ENCODE measurements at regions not wholly inside any gene's neighbourhood (a gene's known extent, or its start where the extent isn't known, plus 50 kb on each side); places are given as distances from the start of the nearest gene placed in this dataset.

DNA sequence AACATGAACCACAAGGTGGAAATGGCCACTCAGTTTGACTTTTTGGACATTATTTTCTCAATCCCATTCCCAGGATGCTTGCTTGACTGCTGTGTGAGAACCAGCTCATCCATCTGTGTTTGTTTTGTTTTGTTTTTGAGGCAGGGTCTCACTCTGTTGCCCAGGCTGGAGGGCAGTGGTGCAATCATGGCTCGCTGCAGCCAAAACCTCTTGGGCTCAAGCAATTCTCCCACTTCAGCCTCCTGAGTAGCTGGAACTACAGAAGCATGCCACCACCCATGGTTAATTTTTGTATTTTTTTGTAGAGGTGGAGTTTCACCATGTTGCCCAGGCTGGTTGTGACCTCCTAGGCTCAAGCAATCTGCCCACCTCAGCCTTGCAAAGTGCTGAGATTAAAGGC is 166.0 kb upstream of the CDH4 start:
- Histone ChIP-seq H3K27ac (no peak overlapping the region), H3K9me3 (no peaks in the 10 kb centered on the region), H3K27me3 (no peaks in the 10 kb centered on the region), H3K4me3 (no peak overlapping the region), H3K4me1 (no peaks in the 10 kb centered on the region), H3K36me3 (no peaks in the 10 kb centered on the region)
- DNase-seq (ENCODE audit: low spot score in 2 of 2), result no peak
- intact Hi-C loops (cut with DNase I), result no loop called here
- TF ChIP-seq, protein P1, sequence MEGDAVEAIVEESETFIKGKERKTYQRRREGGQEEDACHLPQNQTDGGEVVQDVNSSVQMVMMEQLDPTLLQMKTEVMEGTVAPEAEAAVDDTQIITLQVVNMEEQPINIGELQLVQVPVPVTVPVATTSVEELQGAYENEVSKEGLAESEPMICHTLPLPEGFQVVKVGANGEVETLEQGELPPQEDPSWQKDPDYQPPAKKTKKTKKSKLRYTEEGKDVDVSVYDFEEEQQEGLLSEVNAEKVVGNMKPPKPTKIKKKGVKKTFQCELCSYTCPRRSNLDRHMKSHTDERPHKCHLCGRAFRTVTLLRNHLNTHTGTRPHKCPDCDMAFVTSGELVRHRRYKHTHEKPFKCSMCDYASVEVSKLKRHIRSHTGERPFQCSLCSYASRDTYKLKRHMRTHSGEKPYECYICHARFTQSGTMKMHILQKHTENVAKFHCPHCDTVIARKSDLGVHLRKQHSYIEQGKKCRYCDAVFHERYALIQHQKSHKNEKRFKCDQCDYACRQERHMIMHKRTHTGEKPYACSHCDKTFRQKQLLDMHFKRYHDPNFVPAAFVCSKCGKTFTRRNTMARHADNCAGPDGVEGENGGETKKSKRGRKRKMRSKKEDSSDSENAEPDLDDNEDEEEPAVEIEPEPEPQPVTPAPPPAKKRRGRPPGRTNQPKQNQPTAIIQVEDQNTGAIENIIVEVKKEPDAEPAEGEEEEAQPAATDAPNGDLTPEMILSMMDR (IDR thresholded peaks at IDR 0.05), result no peak

DNA sequence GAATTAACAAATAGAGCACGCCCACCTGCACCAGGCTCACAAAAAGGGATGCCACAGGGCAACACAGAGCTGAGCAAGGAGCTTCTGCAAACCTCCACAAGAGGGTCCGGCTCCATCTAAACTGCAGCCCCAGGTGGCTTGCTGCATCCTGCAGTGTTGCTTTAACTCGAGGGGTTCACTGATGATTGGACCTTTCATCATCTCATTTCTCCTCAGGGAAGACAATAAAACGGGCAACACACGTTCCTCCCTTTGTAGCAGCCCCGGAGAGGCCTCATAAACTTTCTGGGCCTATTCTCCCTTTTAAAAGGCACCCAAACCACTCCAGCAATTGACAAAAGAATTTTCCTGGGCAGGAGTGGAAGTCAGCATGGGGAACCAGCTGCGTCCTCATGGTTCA is 161.5 kb upstream of the CDH4 start:
- TF ChIP-seq, protein P1 (IDR thresholded peaks at IDR 0.05), result no peak
- DNase-seq (ENCODE audit: low spot score in 2 of 2), result no peak
- no peaks in the 10 kb centered on the region for H3K4me1 ChIP-seq
- no peak overlapping the region for H3K4me3 ChIP-seq
- H3K27me3 ChIP-seq, result no peaks in the 10 kb centered on the region
- intact Hi-C loops (cut with DNase I), result no loop called here
- H3K27ac ChIP-seq, result no peak overlapping the region
- H3K36me3 ChIP-seq, result no peaks in the 10 kb centered on the region
- H3K9me3 ChIP-seq, result no peaks in the 10 kb centered on the region

DNA sequence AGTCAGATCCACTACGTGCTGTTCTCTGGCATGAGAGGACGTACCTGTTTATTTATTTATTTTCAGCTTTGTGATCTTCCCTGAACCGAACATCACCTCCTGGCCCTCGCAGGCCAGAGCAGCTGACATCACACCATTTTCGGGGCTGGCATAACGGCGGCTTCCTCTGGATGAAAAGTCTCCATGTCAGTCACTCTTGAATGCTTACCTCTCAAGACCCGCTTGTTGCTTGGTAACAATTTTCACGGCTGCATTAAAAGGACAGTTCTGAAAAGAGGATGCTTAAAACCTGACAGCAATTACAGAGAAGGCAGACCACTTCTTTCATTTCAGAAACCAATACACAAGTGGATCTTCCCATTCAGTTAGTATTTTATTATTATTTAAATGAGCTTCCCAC is 159.8 kb upstream of the CDH4 start:
- intact Hi-C loops (cut with DNase I), result no loop called here
- Histone ChIP-seq H3K9me3 (no peaks in the 10 kb centered on the region), H3K27me3 (no peaks in the 10 kb centered on the region), H3K36me3 (no peaks in the 10 kb centered on the region), H3K4me3 (no peak overlapping the region), H3K27ac (no peak overlapping the region), H3K4me1 (no peaks in the 10 kb centered on the region)
- no peak for DNase-seq (ENCODE audit: low spot score in 2 of 2)
- TF ChIP-seq, protein P1 (IDR thresholded peaks at IDR 0.05), result no peak

DNA sequence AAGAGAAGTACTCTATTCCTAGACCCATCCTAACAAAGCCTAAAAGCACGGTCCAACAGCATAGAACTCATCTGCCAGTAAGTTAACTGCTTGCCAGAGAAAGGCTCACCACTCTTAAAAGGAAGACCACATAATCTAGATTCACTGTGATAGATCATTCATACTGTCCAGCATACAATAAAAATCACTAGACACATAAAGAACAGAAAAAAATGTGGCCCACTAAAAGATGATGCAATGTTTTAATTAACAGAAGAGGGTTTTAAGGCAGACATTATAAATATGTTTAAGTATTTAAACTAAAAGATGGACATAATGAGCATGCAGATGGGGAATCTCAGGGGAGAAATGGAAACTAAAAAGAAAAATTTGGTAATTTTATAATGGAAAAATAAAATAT is 157.5 kb upstream of the CDH4 start:
- H3K27me3 ChIP-seq, result no peaks in the 10 kb centered on the region
- TF ChIP-seq, protein P1 (IDR thresholded peaks at IDR 0.05), result no peak
- no peak overlapping the region for H3K27ac ChIP-seq
- H3K36me3 ChIP-seq, result no peaks in the 10 kb centered on the region
- no peak overlapping the region for H3K4me3 ChIP-seq
- H3K9me3 ChIP-seq, result no peaks in the 10 kb centered on the region
- intact Hi-C loops (cut with DNase I), result no loop called here
- H3K4me1 ChIP-seq, result no peaks in the 10 kb centered on the region
- DNase-seq (ENCODE audit: low spot score in 2 of 2), result no peak

DNA sequence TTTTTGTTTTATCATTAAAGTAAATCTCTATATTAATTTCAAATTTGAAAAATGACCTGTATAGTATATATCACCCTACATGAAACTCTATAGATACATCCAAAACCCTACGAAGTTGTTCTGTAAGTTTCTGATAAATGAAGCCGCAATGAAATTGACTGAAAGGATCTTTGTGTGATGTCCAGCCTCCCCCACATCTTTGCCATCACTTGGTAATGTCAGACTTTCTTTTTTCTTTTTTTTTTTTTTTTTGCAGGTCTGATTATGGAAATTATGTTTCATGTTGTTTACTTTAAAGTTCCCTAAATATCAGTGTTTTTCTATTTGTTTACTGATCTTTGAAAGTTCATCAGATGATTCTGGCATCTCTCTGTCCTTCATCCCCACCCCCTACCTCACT is 155.6 kb upstream of the CDH4 start:
- Histone ChIP-seq H3K4me1 (no peaks in the 10 kb centered on the region), H3K9me3 (no peaks in the 10 kb centered on the region), H3K27ac (no peak overlapping the region), H3K27me3 (no peaks in the 10 kb centered on the region), H3K36me3 (no peaks in the 10 kb centered on the region), H3K4me3 (no peak overlapping the region)
- DNase-seq (ENCODE audit: low spot score in 2 of 2), result no peak
- intact Hi-C loops (cut with DNase I), result no loop called here
- TF ChIP-seq, protein P1 (IDR thresholded peaks at IDR 0.05), result no peak

DNA sequence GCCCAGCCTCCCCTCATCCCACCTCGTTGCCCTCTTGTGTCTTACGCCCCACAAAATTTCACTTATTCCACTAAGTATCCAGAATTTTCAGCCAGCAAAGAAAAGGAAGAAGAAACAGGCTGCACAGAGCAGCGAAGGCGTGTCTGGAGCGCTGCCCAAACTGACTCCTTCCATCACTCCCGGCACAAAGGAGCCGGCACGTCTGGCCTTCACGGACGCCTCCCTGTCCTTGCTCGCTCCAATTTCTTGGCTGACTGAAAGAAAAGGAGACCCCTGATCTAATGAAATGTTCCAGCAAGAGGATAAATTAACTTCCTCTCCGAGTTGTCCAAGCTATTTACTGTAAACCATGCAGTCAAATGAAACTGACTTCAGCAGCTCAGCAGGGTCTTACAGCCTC is 152.3 kb upstream of the CDH4 start:
- Histone ChIP-seq H3K27ac (no peak overlapping the region), H3K9me3 (no peaks in the 10 kb centered on the region), H3K4me3 (no peak overlapping the region), H3K36me3 (no peaks in the 10 kb centered on the region), H3K4me1 (no peaks in the 10 kb centered on the region), H3K27me3 (no peaks in the 10 kb centered on the region)
- DNase-seq (ENCODE audit: low spot score in 2 of 2), result no peak
- TF ChIP-seq, protein P1 (IDR thresholded peaks at IDR 0.05), result no peak
- intact Hi-C loops (cut with DNase I), result no loop called here

Measured in ascending aorta (tissue), 2 donors.